Urinary bladder (tissue), 4 donors: ENCODE measurements at regions not wholly inside any gene's neighbourhood (a gene's known extent, or its start where the extent isn't known, plus 50 kb on each side); places are given as distances from the start of the nearest gene placed in this dataset. TPM values are rescaled to one million over a fixed set of nuclear protein-coding genes. Genes with fewer than 3 reads are reported as not detected.

Experiments
- DNase-seq: peaks from one replicate; pipeline ENCODE4 v3.0.0-alpha.2; 2015; ENCODE audit errors: extremely low spot score
- H3K27ac ChIP-seq: one replicate; pipeline ENCODE4 v1.5.1; 2013; ENCODE audit warnings: low read depth, mild to moderate bottlenecking, moderate library complexity
- H3K36me3 ChIP-seq: one replicate; pipeline ENCODE4 v1.6.1; 2013; ENCODE audit warnings: mild to moderate bottlenecking, moderate library complexity; ENCODE audit not compliant: insufficient read depth
- H3K4me1 ChIP-seq: one replicate; pipeline ENCODE4 v1.6.1; 2013; ENCODE audit warnings: mild to moderate bottlenecking, moderate library complexity; ENCODE audit not compliant: insufficient read depth
- H3K4me3 ChIP-seq: one replicate; pipeline ENCODE4 v1.5.1; 2013; ENCODE audit warnings: low read depth, low read length
- WGBS: extraction: QIAGEN DNeasy Blood & Tissue Kit; methylation state at CpG from one replicate; pipeline ENCODE4 v1.1.7; 2013; 5-methylcytosine and 5-hydroxymethylcytosine counted together
- small RNA-seq: library from RNA; depleted of rRNA; stranded (forward); fragments of <200 nt; gene quantifications from one replicate; pipeline ENCODE3, GENCODE V24; 2014
- donor health status: healthy with polysubstance abuse.
- donor health status: healthy.

DNA sequence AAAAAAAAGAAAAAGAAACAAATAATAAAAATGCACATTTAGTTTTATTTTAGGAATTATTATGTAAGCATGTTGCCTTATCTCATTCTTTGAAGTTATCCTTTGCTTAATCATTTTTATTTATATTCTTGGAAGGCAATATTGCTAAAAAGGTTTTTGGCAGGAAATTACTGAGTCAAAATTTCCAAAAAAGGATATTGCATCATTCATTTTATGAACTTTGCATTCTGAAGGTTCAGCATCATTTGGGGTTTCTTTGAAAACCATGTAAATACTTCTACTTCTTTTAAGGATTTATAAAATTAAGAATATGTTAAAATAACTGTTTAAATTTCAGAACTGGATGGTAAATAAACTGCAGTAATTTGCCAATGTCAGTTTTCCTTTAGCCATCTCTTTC is 94.2 kb upstream of the CTNND2 start:
- DNase-seq, result no peak
- H3K4me1 ChIP-seq, result no peaks in the 10 kb centered on the region
- no peak overlapping the region for H3K27ac ChIP-seq
- no peaks in the 10 kb centered on the region for H3K36me3 ChIP-seq
- no peak overlapping the region for H3K4me3 ChIP-seq

DNA sequence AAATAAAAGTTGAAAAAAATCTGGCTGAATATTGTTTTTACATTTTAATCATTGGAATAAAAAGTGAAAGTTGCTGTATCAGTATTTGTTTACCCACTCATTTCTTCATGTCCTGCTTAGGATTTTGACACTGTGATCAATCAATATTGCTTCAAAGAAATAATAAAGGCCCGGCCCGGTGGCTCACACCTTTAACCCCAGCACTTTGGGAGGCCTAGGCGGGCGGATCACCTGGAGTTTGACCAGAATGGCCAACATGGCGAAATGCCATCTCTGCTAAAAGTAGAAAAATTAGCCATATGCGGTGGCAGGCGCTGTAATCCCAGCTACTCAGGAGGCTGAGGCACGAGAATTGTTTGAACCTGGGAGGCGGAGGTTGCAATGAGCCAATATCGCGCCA is 93.7 kb upstream of the CTNND2 start:
- Histone ChIP-seq H3K27ac (no peak overlapping the region), H3K4me3 (no peak overlapping the region), H3K36me3 (no peaks in the 10 kb centered on the region), H3K4me1 (no peaks in the 10 kb centered on the region)
- WGBS, result 92% methylated on average over 11 of the region's 11 CpGs
- DNase-seq, result no peak

DNA sequence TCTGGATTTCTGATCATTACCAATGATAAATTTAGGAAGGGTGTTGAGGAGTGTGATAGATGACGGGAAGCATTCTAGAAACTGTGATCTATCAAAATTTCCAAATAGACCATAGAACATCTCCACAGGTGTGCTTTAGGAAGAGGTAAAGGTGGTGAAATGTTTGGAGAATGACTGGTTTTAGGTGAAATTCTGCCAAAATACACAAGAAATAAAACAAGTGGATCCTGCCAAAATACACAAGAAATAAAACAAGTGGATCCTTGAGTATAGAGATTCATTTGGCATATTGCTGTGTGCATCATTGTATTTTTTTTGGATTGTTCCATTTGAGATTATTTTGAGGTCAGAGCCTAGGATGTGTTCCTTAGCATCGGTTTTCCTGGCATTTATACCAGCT is 88.3 kb upstream of the CTNND2 start:
- 81% methylated on average over 2 of the region's 2 CpGs for WGBS
- no peak overlapping the region for H3K27ac ChIP-seq
- no peaks in the 10 kb centered on the region for H3K4me1 ChIP-seq
- DNase-seq, result no peak
- no peak overlapping the region for H3K4me3 ChIP-seq
- H3K36me3 ChIP-seq, result no peaks in the 10 kb centered on the region

DNA sequence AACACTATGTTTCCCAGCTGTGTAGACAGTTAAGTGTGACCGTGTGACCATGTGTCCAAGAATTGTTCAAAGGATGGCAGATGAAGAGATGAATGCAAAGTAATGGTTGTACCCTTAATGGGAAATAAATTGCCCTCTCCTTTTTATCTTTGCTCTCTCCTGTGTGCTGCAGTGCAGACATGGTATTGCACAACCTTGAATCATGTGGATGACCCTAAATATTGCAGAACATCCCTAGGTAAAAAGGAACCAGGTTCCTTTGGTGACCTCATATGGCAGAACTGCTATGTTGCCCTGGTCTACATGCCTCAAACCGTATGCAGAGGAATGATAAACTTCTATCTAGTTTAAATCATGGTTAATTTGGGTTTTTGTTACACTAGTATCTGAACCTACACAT is 81.7 kb upstream of the CTNND2 start:
- WGBS, result 72% methylated on average over 2 of the region's 2 CpGs
- no peaks in the 10 kb centered on the region for H3K4me1 ChIP-seq
- no peak overlapping the region for H3K27ac ChIP-seq
- no peak for DNase-seq
- H3K36me3 ChIP-seq, result no peaks in the 10 kb centered on the region
- H3K4me3 ChIP-seq, result no peak overlapping the region

DNA sequence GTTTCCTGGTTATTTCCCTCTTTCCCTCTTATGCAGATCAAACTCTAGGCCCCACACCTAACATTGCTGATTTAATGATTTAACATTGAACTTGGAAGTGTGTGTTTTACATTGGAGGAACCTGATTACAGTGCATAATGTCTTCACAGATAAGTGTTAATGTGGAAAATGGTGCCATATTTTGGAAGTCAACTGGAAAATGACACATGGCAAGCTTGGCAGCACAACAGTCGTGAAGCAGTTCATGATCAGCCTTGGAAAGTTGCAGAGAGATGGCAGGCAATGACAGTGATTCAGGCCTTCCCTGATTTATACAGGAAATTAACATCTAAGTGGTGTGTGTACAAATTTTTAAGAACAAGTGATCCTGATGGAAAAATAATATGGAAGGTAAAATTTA is 80.0 kb upstream of the CTNND2 start:
- no peaks in the 10 kb centered on the region for H3K4me1 ChIP-seq
- no peak overlapping the region for H3K27ac ChIP-seq
- H3K36me3 ChIP-seq, result no peaks in the 10 kb centered on the region
- no peak overlapping the region for H3K4me3 ChIP-seq
- WGBS, result 68% methylated on average over 1 of the region's 1 CpG
- DNase-seq, result no peak

DNA sequence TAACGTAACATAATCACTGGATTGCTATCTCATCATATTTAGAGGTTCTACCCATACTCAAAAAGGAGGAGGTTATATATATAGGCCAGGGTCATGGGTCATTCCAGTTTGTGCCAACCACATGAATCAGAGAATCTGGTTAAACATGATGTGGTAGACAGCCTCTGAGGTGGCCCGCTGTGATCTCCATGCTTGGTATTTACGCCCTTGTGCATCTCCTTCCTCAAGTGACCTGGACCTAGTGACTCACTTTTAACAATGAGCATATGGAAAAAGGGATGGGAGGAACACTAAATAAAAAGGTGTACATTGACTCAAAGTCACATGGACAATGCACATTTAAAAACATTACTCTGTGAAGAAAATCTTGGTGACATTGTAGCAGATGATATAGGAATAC is 77.7 kb upstream of the CTNND2 start:
- DNase-seq, result no peak
- Histone ChIP-seq H3K36me3 (no peaks in the 10 kb centered on the region), H3K4me3 (no peak overlapping the region), H3K27ac (no peak overlapping the region), H3K4me1 (no peaks in the 10 kb centered on the region)
- 87% methylated on average over 3 of the region's 3 CpGs for WGBS

DNA sequence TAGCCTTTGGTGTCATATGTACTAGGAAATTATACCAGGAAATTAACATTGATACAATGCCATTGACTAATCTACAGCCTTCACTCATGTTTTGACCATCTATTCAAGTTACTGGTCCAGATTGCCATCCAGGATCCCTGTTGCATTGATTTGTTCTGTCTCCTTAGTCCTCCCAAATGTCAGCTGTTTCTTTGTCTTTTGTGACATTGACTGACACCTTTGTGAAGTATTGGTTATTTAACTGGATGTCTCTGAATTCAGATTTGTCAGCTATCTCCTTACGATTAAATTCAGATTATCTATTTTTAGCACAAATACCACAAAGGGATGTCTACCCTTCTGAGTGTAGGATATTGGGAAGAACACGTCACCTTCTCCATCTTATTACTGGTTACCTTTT is 73.7 kb upstream of the CTNND2 start:
- H3K4me3 ChIP-seq, result no peak overlapping the region
- no peak overlapping the region for H3K27ac ChIP-seq
- no peak for DNase-seq
- H3K4me1 ChIP-seq, result no peaks in the 10 kb centered on the region
- no peaks in the 10 kb centered on the region for H3K36me3 ChIP-seq
- 81% methylated on average over 2 of the region's 2 CpGs for WGBS

DNA sequence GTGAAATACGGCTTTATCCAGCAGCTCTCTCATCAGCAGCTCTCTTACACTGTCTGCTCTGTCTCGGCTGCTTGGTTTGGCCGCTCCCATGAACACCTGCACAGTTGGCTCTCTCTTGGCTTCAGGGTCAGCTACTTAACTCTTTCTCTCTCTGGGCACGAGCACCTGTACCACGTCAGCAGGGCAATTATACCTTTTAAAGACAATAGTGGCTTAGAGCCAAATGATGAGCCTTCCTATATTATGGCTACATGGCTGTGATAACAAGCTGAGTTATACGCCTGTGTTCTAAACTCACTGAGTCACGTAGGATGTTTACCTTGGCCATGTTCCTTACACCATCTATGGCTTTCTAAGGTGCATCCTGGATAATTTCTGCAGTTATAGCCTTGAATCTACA is 69.2 kb upstream of the CTNND2 start:
- Histone ChIP-seq H3K4me1 (no peaks in the 10 kb centered on the region), H3K36me3 (no peaks in the 10 kb centered on the region), H3K4me3 (no peak overlapping the region), H3K27ac (no peak overlapping the region)
- no peak for DNase-seq
- WGBS, result 78% methylated on average over 7 of the region's 7 CpGs

DNA sequence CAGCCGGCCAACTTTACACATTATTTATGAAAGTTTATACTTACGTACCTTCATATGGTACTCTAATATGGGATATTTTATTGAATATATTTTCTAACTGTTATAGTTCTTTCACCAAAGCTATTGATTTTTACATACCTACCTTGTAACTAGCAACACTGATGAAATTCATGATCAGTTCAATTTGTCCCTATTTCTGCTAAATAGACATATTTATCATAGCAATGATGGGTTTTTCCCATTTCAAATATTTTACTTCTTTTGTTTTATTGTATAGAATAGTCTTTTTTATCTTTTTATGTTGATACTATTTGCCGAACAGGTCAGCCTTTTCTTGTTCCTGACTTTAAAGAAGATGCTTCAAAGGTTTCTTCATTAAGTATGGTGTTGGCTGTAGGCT is 59.0 kb upstream of the CTNND2 start:
- DNase-seq, result no peak
- H3K27ac ChIP-seq, result no peak overlapping the region
- 79% methylated on average over 3 of the region's 3 CpGs for WGBS
- H3K36me3 ChIP-seq, result no peaks in the 10 kb centered on the region
- H3K4me3 ChIP-seq, result no peak overlapping the region
- no peaks in the 10 kb centered on the region for H3K4me1 ChIP-seq

DNA sequence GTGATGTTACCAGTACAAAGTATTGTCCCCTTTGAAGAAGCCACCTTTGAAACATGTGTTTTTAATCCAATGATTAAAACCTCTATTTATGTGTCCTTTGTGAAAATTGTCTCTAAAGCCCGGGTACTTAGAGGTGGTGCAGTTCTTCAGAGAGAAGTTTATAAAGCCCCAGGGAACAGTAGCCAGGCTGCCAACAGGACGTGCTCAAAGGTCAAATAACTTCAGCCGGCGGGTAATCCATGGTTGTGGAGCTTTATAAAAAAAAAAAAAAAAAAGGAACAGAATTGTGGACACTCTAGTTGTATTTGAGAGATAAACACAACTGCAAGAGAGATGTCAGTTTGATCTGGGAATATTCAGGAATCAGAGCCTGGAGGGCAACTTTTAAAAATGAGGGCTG is 57.9 kb upstream of the CTNND2 start:
- Histone ChIP-seq H3K36me3 (no peaks in the 10 kb centered on the region), H3K4me1 (no peaks in the 10 kb centered on the region), H3K27ac (no peak overlapping the region), H3K4me3 (no peak overlapping the region)
- 17% methylated on average over 4 of the region's 4 CpGs for WGBS
- no peak for DNase-seq

DNA sequence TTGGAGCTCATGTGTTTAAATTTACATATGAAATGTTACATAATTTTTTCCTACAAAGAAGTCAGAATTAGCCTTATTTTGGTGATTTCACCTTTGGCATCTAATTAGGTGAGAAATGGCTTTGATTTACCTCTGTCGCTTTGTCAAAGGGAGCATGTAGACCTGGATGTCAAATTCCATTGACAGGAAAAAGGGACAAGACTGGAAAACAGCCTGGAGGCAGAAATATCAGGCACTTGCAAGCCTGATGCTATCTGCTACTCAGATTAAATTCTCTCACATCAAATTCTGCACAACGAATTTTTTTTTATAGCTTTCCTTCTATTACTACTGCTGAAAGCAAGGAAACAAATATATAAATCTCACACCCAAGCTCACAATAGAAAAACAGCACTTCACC is 54.1 kb upstream of the CTNND2 start:
- H3K4me3 ChIP-seq, result no peak overlapping the region
- 45% methylated on average over 2 of the region's 2 CpGs for WGBS

DNA sequence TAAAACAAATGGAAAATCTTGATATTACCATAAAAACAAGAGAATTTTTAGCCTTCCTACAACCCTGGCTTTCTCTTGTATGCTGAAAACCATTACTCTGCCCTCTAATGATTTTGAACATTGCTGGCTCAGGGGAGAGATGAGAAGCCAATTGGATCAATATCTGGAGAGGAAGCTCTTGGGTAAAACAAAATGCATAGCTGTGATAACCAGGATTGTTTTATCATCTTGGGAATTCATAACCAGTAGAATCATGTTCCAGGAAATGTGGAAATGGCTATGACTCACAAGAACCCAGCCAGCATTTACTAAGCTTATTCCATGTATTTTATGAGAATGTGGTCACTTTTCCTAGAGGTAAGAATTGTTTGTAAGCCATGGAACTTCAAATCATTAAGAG is 51.1 kb upstream of the CTNND2 start:
- DNase-seq, result no peak
- Histone ChIP-seq H3K4me1 (no peaks in the 10 kb centered on the region), H3K4me3 (no peak overlapping the region), H3K36me3 (no peaks in the 10 kb centered on the region), H3K27ac (no peak overlapping the region)

More for the DNA sequence above, 54.1 kb upstream of the CTNND2 start:
- Histone ChIP-seq H3K36me3 (no peaks in the 10 kb centered on the region), H3K27ac (no peak overlapping the region), H3K4me1 (no peaks in the 10 kb centered on the region)
- DNase-seq, result no peak

Small RNA genes in the stretch of these regions (small RNA-seq; reads per million reads assigned to genes)
- not detected for gene RNU6-679P
